Activated CD8-positive, alpha-beta memory T cell treated with anti-CD3 and anti-CD28 coated beads for 36 hours (primary cell): ENCODE measurements at regions not wholly inside any gene's neighbourhood (a gene's known extent, or its start where the extent isn't known, plus 50 kb on each side); places are given as distances from the start of the nearest gene placed in this dataset.
"Not testable (repeated sequence)": the region's sequence is repeated elsewhere in the genome, so short reads cannot be mapped to it uniquely, and the experiment has no call there.

Experiments
- CTCF ChIA-PET: fragments of 350-600 bp; sonication (Branson Sonifier 250); formaldehyde crosslinking; loops from one replicate; lab custom pipeline; 2021; ENCODE audit warnings: antibody characterized with exemption; lab: Charles Lee
- POLR2A ChIA-PET: fragments of 350-600 bp; sonication (Branson Sonifier 250); formaldehyde crosslinking; loops from one replicate; lab custom pipeline; 2021; ENCODE audit warnings: antibody characterized with exemption; lab: Charles Lee

DNA sequence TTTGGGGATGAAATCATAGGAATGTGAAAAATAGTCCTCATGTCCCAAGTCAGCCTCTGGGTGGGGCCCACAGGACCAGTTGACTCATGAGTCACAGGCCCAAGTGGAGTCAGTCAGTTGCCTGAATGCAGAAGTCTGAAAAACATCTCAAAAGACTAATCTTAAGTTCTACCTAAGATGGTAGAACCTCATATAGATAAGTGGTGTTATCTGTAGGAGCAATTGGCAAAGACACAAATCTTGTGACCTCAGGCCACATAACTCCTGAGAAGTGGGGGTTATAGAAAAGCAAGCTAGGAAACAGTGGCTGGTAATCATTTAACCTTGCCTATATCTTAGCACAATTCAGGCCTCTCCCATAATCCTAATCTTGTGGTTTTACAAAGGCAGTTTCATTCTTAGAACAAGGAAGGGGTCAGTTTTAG is 257.1 kb upstream of the SPOPL start:
- ChIA-PET POLR2A (no interaction called here), CTCF (no interaction called here)

DNA sequence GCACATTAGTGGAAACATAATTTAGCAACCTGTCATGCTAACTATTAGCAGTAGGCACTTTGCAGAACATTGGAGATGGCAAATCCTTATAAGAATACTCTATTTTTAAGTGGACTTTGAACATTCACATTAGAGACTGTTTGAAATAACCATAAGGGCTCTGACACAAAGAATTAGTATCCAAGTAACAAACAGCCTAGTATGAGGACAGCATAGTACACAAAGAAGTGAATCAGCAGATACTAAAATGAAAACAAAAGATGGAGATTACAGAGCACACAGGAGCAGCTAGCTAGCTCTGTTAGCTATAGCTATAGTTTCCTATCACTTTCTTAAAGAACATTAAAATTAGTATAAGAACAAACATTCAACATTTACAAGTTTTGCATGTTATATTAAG is 256.3 kb upstream of the SPOPL start:
- CTCF ChIA-PET = no interaction called here
- POLR2A ChIA-PET = no interaction called here

DNA sequence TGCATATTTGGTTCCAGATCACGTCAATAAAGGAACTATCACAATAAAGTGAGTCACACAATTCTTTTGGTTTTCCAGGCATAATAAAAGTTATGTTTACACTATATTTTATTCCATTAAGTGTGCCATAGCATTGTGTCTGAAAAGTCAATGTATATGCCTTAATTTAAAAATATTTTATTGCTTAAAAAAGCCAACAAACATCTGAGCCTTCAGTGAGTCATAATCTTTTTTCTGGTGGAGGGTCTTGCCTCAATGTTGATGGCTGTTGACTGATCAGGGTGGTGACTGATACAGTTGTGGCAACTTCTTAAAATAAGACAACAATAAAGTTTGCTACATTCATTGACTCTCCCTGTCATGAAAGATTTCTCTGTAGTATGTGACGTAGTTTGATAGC is 254.3 kb upstream of the SPOPL start:
- CTCF ChIA-PET = no interaction called here
- POLR2A ChIA-PET = no interaction called here

DNA sequence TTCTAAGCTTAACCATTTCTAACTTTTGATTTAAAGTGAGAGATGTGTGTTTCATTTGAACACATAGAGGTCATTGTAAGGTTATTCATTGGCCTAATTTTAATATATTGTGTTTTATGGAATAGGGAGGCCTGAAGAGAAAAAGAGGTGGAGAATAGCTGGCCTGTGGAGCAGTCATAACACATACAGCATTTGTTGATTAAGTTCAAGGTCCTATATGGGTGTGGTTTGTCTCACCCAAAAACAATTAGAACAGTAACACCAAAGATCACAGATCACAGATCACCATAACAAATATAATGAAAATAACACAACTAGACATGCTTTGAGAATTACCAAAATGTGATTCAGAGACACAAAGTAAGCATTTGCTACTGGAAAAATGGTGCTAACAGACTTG is 252.4 kb upstream of the SPOPL start:
- ChIA-PET POLR2A (no interaction called here), CTCF (interaction anchor here (0.6 kb wide), 1 partner anchor 9 kb away, joined by 3 read pairs; no protein-coding TSS in a partner anchor)

DNA sequence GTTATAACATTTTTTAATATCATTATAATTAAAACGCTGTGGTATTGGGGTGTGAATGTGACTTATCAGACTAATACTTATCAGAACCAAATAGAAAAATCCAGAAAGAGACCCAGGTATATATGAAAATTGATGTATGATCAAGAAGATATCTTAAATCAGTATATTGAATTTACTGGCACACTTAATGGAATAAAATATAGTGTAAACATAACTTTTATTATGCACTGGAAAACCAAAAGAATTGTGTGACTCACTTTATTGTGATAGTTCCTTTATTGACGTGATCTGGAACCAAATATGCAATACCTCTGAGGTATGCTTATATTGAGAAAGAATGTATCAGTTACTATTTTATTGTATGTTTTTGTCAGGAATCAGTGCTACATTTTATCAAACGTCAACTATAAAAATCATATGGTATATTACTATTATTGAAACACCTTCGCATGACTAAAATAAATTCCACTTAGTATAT is 250.7 kb upstream of the SPOPL start:
- CTCF ChIA-PET, POLR2A ChIA-PET: not testable (repeated sequence)

DNA sequence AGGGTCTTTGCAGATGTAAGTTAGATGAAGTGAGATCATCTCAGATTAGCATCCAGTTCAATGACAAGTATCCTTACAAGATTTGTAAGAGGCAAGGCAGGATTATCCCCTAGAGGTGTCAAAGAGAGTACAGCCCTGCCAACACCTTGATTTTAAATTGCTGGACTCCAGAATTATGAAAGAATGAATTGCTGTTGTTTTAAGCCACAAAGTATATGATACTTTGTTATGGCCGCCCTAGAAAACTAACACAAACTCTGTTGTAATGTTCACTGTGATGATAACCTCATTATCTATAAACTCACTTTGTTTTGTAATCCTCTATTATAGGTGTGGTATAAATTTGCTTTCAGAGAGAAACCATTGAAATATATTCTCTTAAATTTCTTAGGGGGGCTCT is 249.0 kb upstream of the SPOPL start:
- ChIA-PET CTCF (no interaction called here), POLR2A (no interaction called here)

DNA sequence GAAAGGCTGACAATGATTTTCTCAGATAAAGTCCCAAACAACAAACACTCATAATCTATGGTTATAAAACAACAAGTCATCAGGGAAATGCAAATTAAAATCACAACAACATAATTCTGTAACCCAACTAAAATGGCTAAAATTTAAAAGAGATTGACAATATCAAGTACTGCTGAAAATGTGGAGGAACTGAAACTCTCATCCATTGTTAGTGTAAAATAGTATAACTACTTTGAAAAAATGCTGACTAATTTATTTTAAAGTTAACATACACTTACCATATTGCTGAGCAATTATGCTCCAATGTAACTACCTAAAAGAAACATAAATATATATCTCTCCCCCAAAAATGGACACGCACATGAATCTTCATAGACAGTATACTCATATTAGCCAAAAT is 245.9 kb upstream of the SPOPL start:
- ChIA-PET CTCF (no interaction called here), POLR2A (no interaction called here)

DNA sequence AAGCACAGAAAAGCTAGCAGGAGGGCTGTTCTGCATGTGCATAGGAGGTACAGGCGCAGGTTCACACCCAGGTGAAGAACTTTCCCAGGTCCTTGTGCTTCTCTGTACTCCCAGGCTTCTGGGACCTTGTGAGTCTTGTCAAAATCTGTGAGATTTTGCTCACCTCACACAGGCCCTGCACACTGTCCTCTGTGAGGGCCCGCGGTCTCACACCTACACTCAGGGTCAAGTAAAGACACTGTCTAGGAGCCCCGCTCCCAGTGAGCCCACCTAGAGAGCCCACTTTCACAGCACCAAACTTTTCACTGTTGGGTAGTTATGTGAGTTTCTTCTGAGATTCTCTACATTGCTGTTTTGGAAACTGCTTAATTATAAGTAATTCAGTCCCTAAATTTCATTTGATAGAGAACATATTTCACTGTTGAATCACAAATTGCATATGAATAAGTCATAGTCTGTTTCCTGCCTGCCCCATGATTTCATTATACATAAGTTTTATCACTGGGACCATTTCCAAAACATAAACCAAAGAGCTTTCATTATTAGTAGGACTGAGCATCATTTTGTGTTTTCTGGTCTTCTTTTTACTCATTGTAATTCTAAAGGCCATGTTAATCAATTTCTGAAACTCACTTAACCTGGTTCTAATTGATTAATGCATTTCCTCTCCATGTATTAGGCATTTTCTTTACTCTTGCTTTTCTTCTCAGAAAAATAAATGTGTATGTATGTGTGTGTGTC is 234.2 kb upstream of the SPOPL start:
- POLR2A ChIA-PET = no interaction called here
- CTCF ChIA-PET = no interaction called here

DNA sequence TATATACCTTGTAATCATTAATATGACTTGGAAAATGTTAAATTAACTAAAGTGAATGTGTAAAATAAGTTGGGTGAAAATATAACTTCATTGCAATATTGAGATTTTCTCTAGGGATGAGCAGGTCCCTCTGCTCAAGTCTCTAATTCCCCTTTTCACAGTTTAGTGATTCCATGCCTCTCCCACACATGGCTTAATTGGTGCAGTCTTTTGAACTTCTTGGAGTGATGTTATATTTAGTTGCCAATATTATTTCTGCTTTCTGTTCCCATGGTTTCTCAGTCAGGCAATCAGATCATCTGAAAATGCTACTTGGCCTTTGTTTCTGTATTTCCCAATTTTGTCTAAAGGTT is 233.7 kb upstream of the SPOPL start:
- CTCF ChIA-PET = no interaction called here
- POLR2A ChIA-PET = no interaction called here

DNA sequence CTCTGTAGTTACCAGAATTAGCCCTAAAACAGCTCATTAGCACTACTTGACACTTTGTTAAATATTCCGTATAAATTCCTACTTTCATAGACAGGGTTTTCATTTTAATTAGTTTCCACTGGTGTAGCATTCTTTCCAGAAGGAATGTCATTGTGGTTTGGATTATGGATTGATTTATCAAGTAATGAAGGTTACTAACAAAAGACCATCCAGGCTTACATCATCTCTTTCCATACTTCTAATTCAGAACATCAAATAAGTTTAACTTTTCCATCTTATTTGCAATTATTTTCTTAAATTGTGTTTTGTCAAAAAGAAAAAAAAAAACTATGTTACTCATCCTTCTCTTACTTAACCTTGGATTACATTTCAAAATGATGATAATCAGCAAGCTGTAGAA is 231.8 kb upstream of the SPOPL start:
- POLR2A ChIA-PET = no interaction called here
- CTCF ChIA-PET = no interaction called here

DNA sequence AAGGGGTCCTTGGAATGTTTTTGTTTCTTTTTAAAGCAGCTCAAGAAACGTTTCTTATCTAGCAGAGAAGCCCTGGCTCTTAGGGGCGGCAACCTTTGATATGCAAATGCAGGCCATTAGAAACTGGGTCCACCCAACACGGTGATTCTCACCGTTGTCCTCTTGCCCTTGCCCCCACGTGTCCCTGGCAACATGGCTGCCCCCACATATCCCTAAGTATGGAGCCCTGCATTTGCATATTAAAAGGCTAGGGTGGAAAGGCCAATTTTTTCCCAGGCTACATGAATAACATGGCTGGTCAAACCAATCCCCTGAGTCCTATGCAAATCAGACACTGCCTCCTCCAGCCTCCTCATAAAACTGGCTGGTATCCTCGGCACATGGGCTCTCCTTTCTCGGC is 230.1 kb upstream of the SPOPL start:
- ChIA-PET POLR2A (no interaction called here), CTCF (no interaction called here)

DNA sequence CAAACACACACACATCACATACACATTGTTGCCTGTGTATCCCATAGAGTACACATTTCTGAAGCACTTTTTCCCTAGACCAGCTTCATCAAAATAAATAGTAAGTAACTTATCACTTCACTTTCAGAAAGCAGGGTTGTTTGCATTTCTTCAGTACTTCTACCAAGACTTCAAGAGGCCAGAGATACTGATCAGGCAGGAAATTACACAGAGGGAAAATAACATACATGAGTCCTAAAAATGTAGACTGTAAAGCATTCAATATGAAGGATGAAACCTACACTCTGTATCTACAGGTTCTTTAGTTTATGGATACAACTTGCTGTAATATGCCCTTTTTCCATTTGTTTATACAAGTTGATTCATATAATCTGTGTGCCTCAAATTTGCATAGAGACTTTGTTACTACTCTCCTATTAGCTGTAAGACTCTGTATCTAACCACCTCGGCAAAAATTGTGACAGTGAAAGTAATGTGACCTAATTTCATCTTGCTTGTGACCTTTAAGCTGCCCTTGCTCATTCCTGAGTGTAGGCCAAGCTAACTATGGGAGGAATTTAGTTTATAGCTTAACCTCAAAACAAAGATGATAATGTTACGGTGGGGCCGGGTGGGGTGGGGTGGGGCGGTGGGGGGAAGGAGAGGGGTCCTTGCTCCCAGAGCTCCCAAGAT is 228.9 kb upstream of the SPOPL start:
- POLR2A ChIA-PET = no interaction called here
- CTCF ChIA-PET = no interaction called here

DNA sequence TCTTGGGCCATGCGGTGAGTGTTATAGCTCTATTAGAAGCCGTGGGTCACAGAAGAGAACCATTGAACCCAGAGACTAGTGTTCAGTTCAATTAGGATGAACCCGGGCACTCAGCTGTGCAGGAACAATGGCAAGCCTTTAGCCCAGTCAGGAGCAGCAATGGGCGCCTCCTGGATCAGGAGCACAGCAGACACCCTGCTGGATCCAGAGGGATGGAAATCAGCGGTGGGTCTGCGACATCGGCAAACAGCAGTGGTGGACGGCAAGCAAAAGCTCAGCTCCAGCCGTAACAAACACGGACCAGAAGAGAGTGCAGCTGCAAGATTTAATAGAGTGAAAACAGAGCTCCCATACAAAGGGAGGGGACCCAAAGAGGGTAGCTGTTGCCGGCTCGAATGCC is 228.3 kb upstream of the SPOPL start:
- POLR2A ChIA-PET, CTCF ChIA-PET: not testable (repeated sequence)

DNA sequence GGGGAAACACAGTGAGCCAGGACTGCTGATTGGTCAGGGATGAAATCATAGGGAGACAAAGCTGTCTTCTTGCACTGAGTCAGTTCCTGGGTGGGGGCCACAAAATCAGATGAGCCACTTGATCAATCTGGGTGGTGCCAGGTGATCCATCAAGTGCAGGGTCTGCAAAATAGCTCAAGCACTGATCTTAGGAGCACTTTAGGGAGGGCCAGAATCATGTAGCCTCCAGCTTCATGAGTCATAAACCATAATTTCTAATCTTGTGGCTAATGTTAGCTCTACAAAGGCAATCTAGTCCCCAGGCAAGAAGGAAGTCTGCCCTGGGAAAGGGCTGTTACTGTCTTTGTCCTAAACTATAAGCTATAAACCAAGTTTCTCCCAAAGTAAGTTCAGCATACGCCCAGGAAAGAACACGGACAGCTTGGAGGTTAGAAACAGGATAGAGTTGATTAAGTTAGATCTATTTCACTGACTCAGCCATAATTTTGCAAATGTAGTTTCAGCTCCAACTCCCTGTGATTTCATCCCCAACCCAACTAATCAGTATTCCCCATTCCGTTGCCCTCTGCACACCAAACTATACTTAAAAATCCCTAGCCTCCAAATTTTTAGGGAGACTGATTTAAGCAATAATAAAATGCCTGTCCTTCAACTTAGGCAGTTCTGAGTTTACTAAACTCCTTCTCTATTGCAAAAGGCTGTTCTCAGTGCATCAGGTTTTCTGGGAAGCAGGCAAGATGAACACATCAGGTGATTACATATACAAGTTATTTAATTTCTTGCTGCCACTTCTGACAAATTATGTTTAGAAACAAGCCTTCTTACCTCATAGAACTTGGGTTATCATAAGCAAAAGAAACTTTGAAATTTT is 226.9 kb upstream of the SPOPL start:
- ChIA-PET CTCF (no interaction called here), POLR2A (no interaction called here)

DNA sequence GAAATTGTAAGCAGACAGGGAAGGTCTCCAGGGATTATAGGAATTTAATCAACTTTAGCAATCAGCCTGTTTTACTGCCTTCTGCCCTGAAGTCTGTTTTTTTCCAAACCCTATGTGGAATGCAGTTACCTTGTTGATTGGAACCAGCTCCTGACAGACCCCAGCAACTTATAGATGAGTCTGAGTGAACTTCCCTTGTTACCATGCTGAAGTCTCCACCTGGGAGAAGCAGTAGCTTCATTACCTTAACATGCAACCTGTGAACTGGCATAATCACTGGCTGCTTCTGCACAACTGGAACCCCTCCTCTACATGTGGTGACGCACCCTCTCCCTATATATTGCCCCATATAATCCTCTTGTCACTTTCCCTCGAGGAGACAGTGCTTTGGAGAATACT is 226.3 kb upstream of the SPOPL start:
- ChIA-PET POLR2A (no interaction called here), CTCF (no interaction called here)

DNA sequence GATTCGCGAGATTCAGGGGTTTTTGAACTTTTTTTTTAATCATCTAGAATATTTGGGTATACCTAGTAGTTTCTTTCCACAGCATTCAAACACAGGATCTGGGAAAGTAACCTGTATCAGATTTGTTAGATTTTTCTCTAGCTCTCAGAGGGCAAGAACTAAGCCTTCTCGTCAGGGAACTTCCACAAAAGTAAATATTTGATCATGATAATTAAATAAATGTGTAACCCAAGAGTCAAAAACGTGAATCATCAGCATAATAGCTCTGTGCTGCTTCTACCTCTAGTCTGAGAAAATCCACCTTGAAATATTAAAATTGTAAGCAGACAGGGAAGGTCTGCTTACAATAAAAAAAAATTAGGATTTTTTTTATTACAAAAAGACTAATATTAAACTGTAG is 225.7 kb upstream of the SPOPL start:
- CTCF ChIA-PET = interaction anchor here (1.1 kb wide), 1 partner anchor 9 kb away, joined by 3 read pairs; no protein-coding TSS in a partner anchor

DNA sequence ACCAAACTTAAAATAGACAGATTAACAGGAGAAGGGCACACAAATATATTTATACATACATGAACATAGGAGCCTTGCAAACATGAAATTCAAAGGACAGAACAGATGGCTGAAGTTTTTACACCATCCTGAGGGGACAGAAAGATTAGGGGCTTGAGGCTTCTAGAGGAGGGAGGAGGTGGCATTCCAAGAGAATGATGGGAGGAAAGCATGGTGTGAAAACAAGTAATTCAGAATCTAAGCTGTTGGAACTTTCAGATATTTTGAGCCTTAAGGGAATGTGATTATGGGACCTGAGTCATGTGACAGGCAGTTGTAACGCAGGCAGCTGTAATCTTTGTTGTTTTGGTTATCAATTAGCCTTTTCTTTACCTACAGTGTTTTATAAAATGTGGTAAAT is 225.2 kb upstream of the SPOPL start:
- ChIA-PET POLR2A (no interaction called here), CTCF (interaction anchor here (1.1 kb wide), 1 partner anchor 10 kb away, joined by 3 read pairs; no protein-coding TSS in a partner anchor)

More for the DNA sequence above, 225.7 kb upstream of the SPOPL start:
- POLR2A ChIA-PET = no interaction called here

DNA sequence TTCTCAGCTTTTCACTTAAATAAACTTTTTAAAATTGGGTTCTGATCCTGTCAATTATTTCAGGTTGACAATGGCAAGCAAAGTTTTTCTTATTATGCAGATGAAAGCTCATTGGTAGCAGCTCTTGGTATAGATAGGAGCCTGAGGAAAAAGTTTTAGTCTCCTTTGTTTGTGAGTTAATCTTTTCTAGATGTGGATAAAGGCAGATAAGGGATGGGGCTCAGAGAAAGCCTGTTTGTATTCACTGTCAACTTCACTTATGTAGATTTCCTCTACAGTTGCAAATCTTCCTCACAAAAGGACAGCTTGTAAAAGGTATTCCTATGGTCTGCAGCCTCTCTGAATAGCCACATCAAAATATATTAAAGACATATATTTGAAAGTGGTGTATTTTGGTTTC is 224.5 kb upstream of the SPOPL start:
- ChIA-PET POLR2A (no interaction called here), CTCF (no interaction called here)

DNA sequence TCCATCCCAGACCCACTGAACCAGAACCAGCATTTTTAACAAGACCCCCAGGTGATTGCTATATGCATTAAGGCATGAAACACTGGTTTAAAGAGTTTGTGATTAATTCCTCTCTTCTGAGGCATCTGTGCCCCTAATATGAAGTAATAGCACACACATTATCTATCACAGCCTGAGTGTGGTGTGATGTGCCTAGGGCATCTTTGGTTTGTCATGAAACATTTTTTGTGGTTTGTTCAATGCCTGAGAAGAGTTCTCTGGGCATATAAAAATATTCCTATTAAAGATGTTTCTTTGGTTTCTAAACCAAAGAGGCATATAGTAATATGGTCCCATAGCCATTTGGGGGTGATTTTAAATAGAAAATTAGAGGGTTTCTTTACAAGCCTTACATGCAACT is 221.7 kb upstream of the SPOPL start:
- ChIA-PET CTCF (no interaction called here), POLR2A (no interaction called here)

DNA sequence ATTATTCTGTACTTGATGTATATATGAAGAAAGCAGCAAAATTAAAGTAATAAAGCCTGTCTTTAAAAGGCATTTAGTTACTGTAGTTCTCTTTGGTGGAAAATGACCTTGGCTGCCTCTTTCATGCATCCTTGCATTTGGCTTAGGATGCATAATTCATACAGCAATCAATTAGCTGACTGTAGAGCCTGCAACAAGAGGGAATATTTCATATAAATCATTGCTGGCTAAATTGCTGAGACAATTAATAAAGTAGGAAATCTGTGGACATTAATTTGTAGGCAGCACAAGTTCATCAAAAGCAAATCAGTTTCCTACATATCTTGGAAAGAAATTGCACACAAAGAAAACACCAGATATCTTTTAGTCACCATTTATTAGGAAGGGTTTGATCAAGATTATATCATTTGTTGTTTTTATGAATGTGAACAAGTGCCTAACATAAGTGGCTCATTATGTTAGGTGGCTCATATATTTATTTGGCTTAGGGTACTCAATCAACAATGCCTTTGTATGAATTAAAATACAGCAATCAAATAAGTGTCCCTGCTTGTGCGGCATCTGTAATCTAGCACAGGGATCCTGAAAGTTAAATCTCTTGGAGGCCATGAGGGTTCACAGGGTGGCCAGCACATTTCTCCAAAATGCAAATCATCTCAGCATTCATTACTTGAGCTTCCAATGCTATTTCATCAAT is 220.4 kb upstream of the SPOPL start:
- ChIA-PET CTCF (no interaction called here), POLR2A (no interaction called here)
